ENCODE measurements at regions not wholly inside any gene's neighbourhood (a gene's known extent, or its start where the extent isn't known, plus 50 kb on each side); places are given as distances from the start of the nearest gene placed in this dataset.

DNA sequence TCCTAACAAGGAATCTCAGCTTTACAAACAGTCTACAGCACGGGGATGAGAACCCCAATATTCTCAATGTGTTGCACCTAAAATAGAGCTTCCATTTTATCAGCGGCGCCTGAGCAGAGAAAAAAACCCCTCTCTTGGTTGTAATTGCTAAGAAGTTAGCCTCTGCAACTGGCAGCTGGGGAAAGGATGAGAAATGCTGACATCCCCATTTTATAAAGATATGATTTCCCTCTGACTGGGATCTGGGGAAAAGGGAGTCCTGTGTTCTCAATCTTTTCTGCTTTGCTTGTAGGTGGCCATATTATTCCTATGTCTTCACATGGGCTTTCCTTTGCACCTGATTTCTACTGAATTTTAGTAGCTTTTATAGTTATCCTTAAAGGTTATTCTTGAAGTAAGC lies 981.4 kb upstream of the DDX18 start:
- ATAC-seq (ENCODE audit: insufficient number of reproducible peaks, low FRiP score, low read depth) (no peak), DNase-seq (ENCODE audit: low spot score) (no peak)
- Histone ChIP-seq H3K36me3 (no peaks in the 10 kb centered on the region), H3K27me3 (replicated peaks; ENCODE audit: insufficient read depth) (no peaks in the 10 kb centered on the region), H3K27ac (no peak overlapping the region), H3K4me3 (no peak overlapping the region), H3K9me3 (no peaks in the 10 kb centered on the region), H3K4me1 (ENCODE audit: control insufficient read depth in 1 of 2, low read depth in 2 of 2) (no peaks in the 10 kb centered on the region)
- TF ChIP-seq, protein P1, sequence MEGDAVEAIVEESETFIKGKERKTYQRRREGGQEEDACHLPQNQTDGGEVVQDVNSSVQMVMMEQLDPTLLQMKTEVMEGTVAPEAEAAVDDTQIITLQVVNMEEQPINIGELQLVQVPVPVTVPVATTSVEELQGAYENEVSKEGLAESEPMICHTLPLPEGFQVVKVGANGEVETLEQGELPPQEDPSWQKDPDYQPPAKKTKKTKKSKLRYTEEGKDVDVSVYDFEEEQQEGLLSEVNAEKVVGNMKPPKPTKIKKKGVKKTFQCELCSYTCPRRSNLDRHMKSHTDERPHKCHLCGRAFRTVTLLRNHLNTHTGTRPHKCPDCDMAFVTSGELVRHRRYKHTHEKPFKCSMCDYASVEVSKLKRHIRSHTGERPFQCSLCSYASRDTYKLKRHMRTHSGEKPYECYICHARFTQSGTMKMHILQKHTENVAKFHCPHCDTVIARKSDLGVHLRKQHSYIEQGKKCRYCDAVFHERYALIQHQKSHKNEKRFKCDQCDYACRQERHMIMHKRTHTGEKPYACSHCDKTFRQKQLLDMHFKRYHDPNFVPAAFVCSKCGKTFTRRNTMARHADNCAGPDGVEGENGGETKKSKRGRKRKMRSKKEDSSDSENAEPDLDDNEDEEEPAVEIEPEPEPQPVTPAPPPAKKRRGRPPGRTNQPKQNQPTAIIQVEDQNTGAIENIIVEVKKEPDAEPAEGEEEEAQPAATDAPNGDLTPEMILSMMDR (IDR thresholded peaks at IDR 0.05), result no peak

DNA sequence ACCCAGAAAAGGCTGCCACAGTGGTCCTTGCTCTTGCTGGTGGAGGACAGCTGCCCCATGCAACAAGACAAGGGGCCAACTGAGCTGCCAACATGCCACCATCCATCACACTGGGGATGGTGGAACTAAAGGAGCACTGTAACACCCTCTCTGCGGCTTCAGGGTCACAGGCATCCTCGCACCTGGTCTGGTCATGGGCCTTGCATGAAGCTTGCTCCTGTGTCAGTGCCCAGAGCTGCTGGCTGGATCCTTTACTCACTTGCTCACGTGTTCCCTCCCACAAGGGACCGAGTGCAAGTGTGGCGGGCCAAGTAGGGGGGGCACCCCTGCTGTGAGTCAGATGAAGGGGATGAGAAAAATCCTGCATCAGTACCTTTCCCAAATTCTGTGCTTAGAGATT lies 972.3 kb upstream of the DDX18 start:
- H3K27me3 ChIP-seq (replicated peaks; ENCODE audit: insufficient read depth), result no peaks in the 10 kb centered on the region
- DNase-seq (ENCODE audit: low spot score), result no peak
- no peak for ATAC-seq (ENCODE audit: insufficient number of reproducible peaks, low FRiP score, low read depth)
- H3K36me3 ChIP-seq, result no peaks in the 10 kb centered on the region
- no peak overlapping the region for H3K27ac ChIP-seq
- TF ChIP-seq, protein P1 (IDR thresholded peaks at IDR 0.05), result no peak
- no peak overlapping the region for H3K4me3 ChIP-seq
- no peaks in the 10 kb centered on the region for H3K9me3 ChIP-seq
- no peaks in the 10 kb centered on the region for H3K4me1 ChIP-seq (ENCODE audit: control insufficient read depth in 1 of 2, low read depth in 2 of 2)

DNA sequence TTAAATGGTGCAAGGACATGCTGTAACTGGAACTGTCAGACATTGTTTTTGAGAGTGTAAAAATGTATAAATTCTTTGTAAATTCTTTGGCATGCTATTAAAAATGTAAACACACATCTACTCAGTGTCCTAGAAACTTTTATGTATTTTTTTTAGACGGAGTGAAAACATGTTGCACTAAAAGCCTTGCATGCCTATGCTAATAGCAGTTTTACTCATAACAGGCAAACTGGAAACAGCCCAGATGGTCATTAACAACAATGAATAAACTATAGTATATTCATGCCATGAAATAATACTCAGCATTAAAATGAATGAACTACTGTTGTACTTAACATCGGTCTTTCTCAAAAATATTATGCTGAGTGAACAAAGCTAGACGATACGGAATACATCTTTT lies 954.8 kb upstream of the DDX18 start:
- ATAC-seq (ENCODE audit: insufficient number of reproducible peaks, low FRiP score, low read depth), result no peak
- H3K4me1 ChIP-seq (ENCODE audit: control insufficient read depth in 1 of 2, low read depth in 2 of 2), result no peaks in the 10 kb centered on the region

DNA sequence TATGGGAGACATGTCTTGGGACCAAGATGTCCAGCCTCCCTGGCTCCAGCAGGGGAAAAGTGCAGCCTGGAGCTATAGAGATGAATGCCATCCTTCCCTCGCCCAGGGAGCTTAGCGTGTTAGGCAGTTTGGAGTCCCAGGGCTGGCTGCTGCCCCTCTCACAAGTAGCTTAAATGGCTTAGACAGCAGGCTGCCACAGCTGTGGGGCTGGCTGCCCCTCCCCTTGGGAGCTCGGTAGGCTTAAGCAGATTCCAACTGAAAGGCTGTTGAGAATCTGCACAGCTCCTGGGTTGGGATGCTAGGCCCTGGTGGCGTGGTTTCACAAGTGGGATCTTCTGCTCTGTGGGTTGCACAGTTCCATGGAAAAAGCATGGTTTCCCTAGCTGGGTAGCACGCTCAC lies 940.5 kb upstream of the DDX18 start:
- TF ChIP-seq, protein P1 (IDR thresholded peaks at IDR 0.05), result no peak
- DNase-seq (ENCODE audit: low spot score), result no peak

More for the DNA sequence above, 954.8 kb upstream of the DDX18 start:
- Histone ChIP-seq H3K4me3 (no peak overlapping the region), H3K27ac (no peak overlapping the region), H3K36me3 (no peaks in the 10 kb centered on the region), H3K9me3 (peaks cover 3% of the 10 kb centered on the region), H3K27me3 (replicated peaks; ENCODE audit: insufficient read depth) (no peaks in the 10 kb centered on the region)
- TF ChIP-seq, protein P1 (IDR thresholded peaks at IDR 0.05), result no peak
- DNase-seq (ENCODE audit: low spot score), result no peak

DNA sequence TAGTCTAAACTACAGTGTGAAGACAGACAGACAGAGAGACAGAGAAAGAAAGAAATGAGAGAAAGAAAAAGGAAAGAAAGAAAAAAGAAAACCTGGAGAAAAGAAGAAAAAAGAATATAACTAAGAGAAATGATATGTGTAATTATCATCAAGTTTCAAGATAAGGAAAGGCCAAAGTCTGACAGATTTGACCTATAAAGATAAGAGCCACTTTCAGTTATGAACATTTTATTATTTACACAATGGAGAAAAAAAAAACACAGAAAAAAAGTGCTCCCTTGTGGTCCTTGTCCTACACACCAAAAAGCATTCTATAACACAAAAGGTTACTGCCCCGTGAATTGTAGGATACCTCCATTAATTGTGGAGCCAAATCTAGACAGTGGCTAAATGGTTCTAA lies 937.2 kb upstream of the DDX18 start:
- H3K4me3 ChIP-seq, result no peak overlapping the region
- H3K27ac ChIP-seq, result no peak overlapping the region
- no peaks in the 10 kb centered on the region for H3K27me3 ChIP-seq (replicated peaks; ENCODE audit: insufficient read depth)
- TF ChIP-seq, protein P1 (IDR thresholded peaks at IDR 0.05), result no peak
- ATAC-seq (ENCODE audit: insufficient number of reproducible peaks, low FRiP score, low read depth) (no peak), DNase-seq (ENCODE audit: low spot score) (no peak)
- no peaks in the 10 kb centered on the region for H3K9me3 ChIP-seq
- no peaks in the 10 kb centered on the region for H3K36me3 ChIP-seq
- H3K4me1 ChIP-seq (ENCODE audit: control insufficient read depth in 1 of 2, low read depth in 2 of 2), result no peaks in the 10 kb centered on the region

More for the DNA sequence above, 940.5 kb upstream of the DDX18 start:
- ATAC-seq (ENCODE audit: insufficient number of reproducible peaks, low FRiP score, low read depth), result no peak
- Histone ChIP-seq H3K4me1 (ENCODE audit: control insufficient read depth in 1 of 2, low read depth in 2 of 2) (no peaks in the 10 kb centered on the region), H3K4me3 (no peak overlapping the region), H3K36me3 (no peaks in the 10 kb centered on the region), H3K27me3 (replicated peaks; ENCODE audit: insufficient read depth) (no peaks in the 10 kb centered on the region), H3K9me3 (no peaks in the 10 kb centered on the region), H3K27ac (no peak overlapping the region)
